Pons (tissue), 1 donor: ENCODE measurements at regions not wholly inside any gene's neighbourhood (a gene's known extent, or its start where the extent isn't known, plus 50 kb on each side); places are given as distances from the start of the nearest gene placed in this dataset.

ENCODE experiments used
- DNase-seq: peaks from one replicate; pipeline ENCODE4 v3.0.0-alpha.2; 2016; ENCODE audit warnings: low spot score

GRCh38 chr2:234764372-234764771 lies 187.4 kb upstream of the SH3BP4 start:
- DNase-seq, result no peak

DNA sequence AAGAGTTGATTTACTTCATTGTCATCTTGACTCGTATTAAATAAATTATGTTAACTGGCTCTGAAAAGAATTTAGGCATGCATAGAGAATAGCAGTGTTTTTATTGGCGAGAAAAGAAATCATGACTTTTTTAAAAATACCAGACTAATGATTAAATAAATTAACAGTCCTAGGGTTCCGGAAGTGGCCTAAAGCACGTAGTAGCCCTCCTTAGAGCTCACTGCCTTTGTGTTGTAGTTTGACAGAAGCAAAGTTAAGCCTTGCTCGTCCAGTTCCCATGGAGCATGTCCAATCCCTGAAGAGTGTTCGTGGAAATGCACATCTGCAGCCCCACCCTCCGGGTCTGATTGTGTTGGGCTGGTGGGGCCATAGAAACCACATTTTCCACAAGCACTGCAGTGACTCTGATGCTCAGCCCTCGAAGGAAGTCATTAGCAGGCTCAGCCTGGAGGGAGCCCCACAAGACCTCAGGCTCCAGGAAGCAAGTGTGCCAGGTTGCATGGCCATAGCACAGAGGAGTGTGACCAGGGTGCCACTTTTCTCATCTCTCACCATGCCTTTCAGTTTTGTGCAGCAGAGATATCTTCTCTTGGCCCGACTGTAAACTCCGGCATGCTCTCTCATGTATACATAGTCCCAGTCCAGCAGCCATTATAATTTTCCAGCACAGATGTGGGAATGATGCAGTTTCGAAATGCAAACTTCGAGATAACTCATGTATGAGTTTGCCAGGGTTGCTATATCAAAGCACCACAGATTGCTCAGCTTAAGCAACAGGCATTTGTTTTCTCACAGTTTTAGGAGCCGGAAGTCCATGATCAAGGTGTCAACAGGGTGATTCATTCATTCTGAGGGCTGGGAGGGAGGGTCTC lies 188.6 kb upstream of the SH3BP4 start:
- no peak for DNase-seq

GRCh38 chr2:234761910-234762309 lies 189.9 kb upstream of the SH3BP4 start:
- no peak for DNase-seq

- no peak for DNase-seq
Observed at GRCh38 chr2:234754126-234754525, 197.7 kb upstream of the SH3BP4 start.

DNA sequence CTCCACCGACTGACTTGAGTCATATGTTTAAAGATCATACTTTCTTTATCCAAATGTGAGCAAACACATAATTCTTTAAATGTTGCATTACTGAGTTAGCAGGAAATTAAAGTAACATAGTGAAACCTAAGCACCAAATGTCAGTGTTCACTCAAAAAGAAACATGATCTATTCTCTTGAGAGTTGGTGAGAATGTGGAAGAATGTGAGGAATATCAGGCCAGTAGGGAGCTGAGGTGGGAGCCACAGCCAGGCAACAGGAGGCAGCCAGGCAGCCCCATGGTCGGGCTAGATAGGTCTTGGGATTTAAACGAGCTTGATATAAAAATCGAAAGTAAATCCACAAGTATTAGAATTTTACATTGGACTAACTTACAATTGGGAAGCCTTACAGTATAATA lies 198.1 kb upstream of the SH3BP4 start:
- DNase-seq, result no peak

DNA sequence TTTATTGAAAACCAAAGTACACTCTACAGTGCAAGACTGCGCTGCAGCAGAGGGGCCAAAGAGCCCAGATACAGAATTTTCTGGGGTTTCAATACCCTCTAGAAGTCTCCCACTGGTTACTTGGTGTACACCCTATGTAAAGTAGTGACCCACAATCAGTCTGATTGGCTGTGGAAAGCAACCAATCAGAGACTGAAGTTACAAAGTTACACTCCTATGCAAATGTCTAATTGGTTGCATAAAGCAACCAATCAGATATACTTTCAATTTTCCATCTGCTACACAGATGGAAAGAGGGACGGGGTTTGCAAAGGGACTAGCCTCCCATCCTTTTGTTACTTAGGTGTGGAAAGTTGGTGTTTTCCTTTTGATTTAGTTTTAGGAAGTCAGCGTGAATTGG lies 198.9 kb upstream of the SH3BP4 start:
- no peak for DNase-seq

GRCh38 chr2:234751275-234751973 lies 200.4 kb upstream of the SH3BP4 start:
- no peak for DNase-seq

DNA sequence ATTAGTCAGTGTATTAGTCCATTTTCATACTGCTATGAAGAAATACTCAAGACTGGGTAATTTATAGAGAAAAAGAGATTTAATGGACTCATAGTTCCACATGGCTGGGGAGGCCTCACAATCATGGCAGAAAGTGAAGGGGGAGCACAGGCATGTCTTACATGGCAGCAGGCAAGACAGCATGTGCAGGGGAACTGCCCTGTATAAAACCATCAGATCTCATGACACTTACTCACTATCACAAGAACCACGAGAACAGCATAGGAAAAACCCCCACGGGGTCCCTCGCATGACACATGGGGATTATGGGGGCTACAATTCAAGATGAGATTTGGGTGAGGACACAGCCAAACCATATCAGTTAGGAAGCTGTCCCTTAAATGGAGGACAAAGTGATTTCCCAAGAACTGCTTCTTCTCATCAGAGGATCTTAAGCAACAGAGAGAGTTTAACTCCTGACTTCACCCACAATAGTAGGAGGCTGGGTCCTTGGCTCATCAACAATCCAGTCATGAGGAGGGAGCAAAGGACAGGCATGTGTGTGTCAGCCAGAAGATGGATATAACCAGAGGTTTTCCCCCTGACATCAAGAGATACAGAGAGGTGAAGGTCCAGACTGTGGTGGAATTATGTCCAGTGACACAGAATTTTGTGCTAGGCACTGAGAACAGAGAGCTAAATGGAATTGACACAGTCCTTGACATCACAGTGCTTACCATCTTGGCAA lies 203.8 kb upstream of the SH3BP4 start:
- no peak for DNase-seq

DNA sequence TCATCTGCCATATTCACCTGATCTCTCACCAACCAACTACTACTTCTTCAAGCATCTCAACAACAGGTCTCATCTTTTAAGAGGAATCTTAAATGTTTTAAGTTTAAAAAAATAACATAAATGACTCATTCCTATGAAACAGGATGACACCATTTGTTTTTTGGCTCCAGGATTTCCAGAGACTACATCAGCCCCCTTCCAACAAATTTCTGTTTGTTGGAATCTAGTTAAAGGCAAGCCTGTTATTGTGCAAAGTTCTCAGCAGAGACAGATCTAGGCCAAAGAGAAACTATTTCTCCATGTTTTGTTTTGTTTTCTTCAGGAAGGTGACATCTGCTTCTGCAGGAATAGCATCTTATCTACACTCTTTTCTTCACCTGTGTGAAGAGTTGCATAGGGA lies 204.8 kb upstream of the SH3BP4 start:
- no peak for DNase-seq

- DNase-seq, result no peak
Observed at GRCh38 chr2:234745347-234745746, 206.5 kb upstream of the SH3BP4 start.

DNA sequence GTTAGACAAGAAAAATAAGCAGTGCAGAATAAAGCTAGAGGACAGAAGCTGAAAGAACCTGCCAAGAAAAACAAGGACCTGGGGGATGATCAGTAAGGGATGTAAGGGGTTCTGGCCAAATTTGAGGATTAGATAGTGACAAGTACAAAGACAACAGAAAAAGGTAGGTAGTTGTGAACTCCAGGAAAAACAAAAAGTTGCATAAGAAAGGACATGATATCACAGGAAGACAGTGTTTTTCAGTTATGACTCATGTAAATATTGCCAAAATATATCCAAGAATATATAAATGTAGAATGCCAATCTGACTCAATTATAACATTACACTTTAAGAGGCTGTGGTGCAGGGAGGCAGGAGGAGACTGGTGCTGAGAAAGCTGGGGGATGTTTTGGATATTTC lies 209.8 kb upstream of the SH3BP4 start:
- DNase-seq, result no peak

- DNase-seq, result no peak
Observed at GRCh38 chr2:234739061-234739460, 212.8 kb upstream of the SH3BP4 start.

DNA sequence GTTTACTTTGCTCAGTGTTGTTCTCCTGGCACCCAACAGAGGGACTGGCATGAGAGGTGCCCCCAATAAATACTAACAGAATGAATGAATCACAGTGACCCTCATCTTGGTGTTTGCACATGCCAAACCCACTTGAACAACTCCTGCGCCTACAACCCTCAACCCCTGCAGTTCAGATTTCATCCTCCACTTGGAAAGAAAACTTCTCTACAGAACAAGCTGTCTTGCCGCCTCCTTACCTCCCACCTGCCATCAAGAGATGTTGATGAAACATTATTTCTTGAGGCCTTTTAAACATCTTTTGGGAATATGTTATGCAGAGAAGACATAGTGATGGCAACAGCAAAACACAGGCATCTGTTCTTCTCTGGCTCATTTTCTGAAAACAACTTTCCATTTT lies 216.0 kb upstream of the SH3BP4 start:
- DNase-seq, result no peak

- DNase-seq, result no peak
Observed at GRCh38 chr2:234733795-234734600, 217.8 kb upstream of the SH3BP4 start.

DNA sequence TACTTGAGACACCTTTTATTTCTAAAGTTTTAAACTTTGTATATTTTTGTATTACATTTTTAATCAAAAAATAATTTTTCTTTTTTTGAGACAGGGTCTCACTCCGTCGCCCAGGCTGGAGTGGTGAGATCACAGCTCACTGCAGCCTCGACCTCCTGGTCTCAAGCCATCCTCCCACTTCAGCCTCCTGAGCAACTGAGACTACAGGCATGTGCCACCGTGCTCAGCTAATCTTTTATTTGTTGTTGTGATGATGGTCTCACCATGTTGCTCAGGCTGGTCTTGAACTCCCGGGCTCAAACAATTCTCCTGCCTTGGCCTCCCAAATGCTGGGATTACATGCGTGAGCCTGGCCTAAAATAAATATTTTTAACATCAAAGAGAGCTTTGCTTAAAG lies 218.7 kb upstream of the SH3BP4 start:
- DNase-seq, result no peak

GRCh38 chr2:234732404-234733092 lies 219.3 kb upstream of the SH3BP4 start:
- DNase-seq, result no peak

GRCh38 chr2:234731236-234731635 lies 220.6 kb upstream of the SH3BP4 start:
- no peak for DNase-seq

DNA sequence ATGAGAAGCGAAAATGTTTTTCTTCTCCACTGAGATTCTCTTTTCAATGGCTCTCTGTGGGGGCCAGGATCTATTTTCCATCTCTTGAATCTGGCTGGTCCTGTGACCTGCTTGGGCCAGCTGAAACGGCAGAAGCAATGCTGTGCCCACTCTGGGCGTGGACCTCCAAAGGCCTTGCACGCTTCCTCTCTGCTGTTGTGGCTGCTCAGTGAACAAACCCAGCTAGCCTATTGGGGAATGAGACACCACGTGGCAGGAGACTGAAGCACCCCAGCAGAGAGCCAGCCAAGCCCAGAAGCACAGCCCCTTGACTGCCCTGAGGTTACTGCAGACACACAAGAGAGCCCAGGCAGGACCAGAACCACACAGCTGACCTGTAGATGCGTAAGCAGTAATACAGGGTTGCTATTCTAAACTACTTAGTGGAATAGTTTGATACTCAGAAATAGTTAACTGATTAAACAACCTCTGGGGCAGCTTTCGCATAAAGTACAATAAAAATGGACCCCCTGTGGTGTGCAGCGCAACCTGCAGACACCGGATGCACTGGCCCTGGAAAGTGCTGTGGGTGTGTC lies 221.7 kb upstream of the SH3BP4 start:
- DNase-seq, result no peak

GRCh38 chr2:234725528-234726264 lies 226.1 kb upstream of the SH3BP4 start:
- no peak for DNase-seq

DNA sequence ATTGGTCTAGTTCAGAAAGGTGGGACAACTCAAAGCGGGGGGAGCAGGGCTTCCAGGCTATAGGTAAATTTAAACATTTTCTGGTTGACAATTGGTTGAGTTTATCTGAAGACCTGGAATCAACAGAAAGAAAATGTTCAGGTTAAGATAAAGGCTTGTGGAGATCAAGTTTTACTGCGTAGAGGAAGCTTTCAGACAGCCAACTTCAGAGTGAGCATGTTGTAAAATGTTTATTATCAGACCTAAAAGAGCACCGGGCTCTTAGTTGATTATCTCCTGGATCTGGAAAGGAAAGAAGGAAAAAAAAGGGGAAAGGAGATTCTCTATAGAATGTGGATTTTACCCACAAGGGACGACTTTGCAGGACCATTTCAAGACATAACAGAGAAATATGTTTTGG lies 227.0 kb upstream of the SH3BP4 start:
- no peak for DNase-seq
